ENCODE measurements at regions not wholly inside any gene's neighbourhood (a gene's known extent, or its start where the extent isn't known, plus 50 kb on each side); places are given as distances from the start of the nearest gene placed in this dataset.

GRCh38 chr1:184319879-184320278 lies 67.0 kb upstream of the C1orf21 start:
- no peak for TF ChIP-seq POLR2A (IDR thresholded peaks at IDR 0.05)
- no peak for TF ChIP-seq CTCF (IDR thresholded peaks at IDR 0.05)
